C4-2B (cell line): ENCODE measurements at regions not wholly inside any gene's neighbourhood (a gene's known extent, or its start where the extent isn't known, plus 50 kb on each side); places are given as distances from the start of the nearest gene placed in this dataset.

ENCODE experiments used
- ZFX ChIP-seq: fragments of 450-650 bp; IDR thresholded peaks from 2 replicates; pipeline ENCODE4 v1.6.1; 2017
- TF ChIP-seq, protein P1 (sequence below): fragments of 450-650 bp; conservative IDR thresholded peaks from 2 replicates; pipeline ENCODE4 v1.5.1; 2017; ENCODE audit warnings: mild to moderate bottlenecking

DNA sequence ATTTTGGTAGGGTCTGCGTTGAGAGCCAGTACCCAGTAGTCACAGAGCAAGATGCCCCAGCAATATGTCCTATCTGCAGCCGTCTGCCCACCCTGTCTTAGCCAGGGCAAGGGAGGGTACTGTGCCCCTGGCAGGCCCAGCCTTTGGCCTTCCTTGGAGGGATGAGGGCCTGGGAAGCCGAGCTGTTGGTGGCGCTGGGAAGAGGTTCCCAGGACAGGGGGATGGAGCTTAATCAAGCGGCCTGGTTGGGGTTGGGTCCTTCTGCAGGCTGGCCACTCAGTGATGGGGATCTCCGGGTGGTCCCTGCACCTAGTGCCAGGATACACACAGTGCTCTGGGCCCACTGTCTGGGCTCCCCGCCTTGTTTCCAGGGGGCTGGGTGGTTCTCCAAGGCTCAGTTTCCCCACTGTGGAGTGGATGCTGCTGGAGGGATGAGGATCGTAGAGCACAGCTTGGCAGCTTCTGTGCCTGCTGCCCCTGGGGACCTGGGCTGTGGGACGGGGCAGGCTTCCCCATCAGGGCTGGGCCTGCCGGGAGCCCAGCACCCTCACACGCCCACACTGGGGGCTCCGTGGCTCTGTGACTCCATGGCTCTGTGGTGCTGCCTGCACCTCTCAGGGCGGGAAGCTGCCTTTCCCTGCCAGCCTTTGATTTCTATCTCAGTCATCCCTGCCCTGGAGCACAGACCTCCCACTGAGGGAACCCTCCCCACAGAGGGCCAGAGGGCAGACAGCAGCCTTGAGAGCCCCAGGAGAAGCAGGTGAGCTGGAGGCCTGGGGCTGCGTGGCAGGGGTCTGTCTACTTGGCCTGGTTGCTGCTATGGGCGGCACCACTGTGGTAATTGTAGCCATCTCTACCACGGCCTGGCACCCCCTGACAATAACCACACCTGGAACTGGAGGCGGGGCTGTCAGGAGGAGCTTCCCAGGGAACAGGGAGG is 357.0 kb downstream of the TMEM121 start:
- TF ChIP-seq, protein P1, sequence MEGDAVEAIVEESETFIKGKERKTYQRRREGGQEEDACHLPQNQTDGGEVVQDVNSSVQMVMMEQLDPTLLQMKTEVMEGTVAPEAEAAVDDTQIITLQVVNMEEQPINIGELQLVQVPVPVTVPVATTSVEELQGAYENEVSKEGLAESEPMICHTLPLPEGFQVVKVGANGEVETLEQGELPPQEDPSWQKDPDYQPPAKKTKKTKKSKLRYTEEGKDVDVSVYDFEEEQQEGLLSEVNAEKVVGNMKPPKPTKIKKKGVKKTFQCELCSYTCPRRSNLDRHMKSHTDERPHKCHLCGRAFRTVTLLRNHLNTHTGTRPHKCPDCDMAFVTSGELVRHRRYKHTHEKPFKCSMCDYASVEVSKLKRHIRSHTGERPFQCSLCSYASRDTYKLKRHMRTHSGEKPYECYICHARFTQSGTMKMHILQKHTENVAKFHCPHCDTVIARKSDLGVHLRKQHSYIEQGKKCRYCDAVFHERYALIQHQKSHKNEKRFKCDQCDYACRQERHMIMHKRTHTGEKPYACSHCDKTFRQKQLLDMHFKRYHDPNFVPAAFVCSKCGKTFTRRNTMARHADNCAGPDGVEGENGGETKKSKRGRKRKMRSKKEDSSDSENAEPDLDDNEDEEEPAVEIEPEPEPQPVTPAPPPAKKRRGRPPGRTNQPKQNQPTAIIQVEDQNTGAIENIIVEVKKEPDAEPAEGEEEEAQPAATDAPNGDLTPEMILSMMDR = no peak
- TF ChIP-seq ZFX = no peak
